GM18502 (cell line): ENCODE measurements at regions not wholly inside any gene's neighbourhood (a gene's known extent, or its start where the extent isn't known, plus 50 kb on each side); places are given as distances from the start of the nearest gene placed in this dataset.
"Not testable (repeated sequence)": the region's sequence is repeated elsewhere in the genome, so short reads cannot be mapped to it uniquely, and the experiment has no call there.

Experiments used
- ATAC-seq: cut with Tn5 transposase; IDR thresholded peaks from one replicate; pipeline ENCODE4 v1.9.1; 2021; ENCODE audit warnings: mild to moderate bottlenecking; ENCODE audit not compliant: unreplicated experiment, poor library complexity

- no peak for ATAC-seq
These were observed 917.9 kb upstream of the B3GALT2 start for GRCh38 chr1:194104247-194104844.

- ATAC-seq, result no peak
These were observed 917.3 kb upstream of the B3GALT2 start for GRCh38 chr1:194103516-194104246.

GRCh38 chr1:194103101-194103500 lies 916.7 kb upstream of the B3GALT2 start:
- no peak for ATAC-seq

- ATAC-seq, result no peak
These were observed 916.2 kb upstream of the B3GALT2 start for GRCh38 chr1:194102607-194103006.

- ATAC-seq, result no peak
These were observed 898.3 kb upstream of the B3GALT2 start for GRCh38 chr1:194084755-194085154.

- ATAC-seq, result no peak
These were observed 895.0 kb upstream of the B3GALT2 start for GRCh38 chr1:194081444-194081843.

- ATAC-seq, result no peak
These were observed 894.4 kb upstream of the B3GALT2 start for GRCh38 chr1:194080826-194081225.

GRCh38 chr1:194078765-194079164 lies 892.4 kb upstream of the B3GALT2 start:
- peak; percentile 62 for ATAC-seq

- ATAC-seq, result no peak
These were observed 890.2 kb upstream of the B3GALT2 start for GRCh38 chr1:194076646-194077045.

GRCh38 chr1:194073833-194074232 lies 887.4 kb upstream of the B3GALT2 start:
- no peak for ATAC-seq

GRCh38 chr1:194071205-194071604 lies 884.8 kb upstream of the B3GALT2 start:
- no peak for ATAC-seq

GRCh38 chr1:194069831-194070218 lies 883.4 kb upstream of the B3GALT2 start:
- no peak for ATAC-seq

GRCh38 chr1:194069168-194069830 lies 882.9 kb upstream of the B3GALT2 start:
- no peak for ATAC-seq

GRCh38 chr1:194068446-194069167 lies 882.2 kb upstream of the B3GALT2 start:
- ATAC-seq, result no peak

GRCh38 chr1:194067772-194068171 lies 881.4 kb upstream of the B3GALT2 start:
- no peak for ATAC-seq

- ATAC-seq, result no peak
These were observed 876.5 kb upstream of the B3GALT2 start for GRCh38 chr1:194062962-194063361.

- no peak for ATAC-seq
These were observed 876.1 kb upstream of the B3GALT2 start for GRCh38 chr1:194062526-194062925.

GRCh38 chr1:194060481-194060880 lies 874.1 kb upstream of the B3GALT2 start:
- no peak for ATAC-seq

- ATAC-seq, result not testable (repeated sequence)
These were observed 871.9 kb upstream of the B3GALT2 start for GRCh38 chr1:194058268-194058667.

GRCh38 chr1:194056169-194056568 lies 869.8 kb upstream of the B3GALT2 start:
- no peak for ATAC-seq

GRCh38 chr1:194055536-194055935 lies 869.1 kb upstream of the B3GALT2 start:
- no peak for ATAC-seq
